Naive thymus-derived CD8-positive, alpha-beta T cell (primary cell): ENCODE measurements at regions not wholly inside any gene's neighbourhood (a gene's known extent, or its start where the extent isn't known, plus 50 kb on each side); places are given as distances from the start of the nearest gene placed in this dataset.
"Not testable (repeated sequence)": the region's sequence is repeated elsewhere in the genome, so short reads cannot be mapped to it uniquely, and the experiment has no call there.

ENCODE experiments used
- ATAC-seq, 2 donors: fragments of 150-1000 bp; cut with Tn5 transposase in 1 of 2; sonication (Bioruptor Pico), chemical (Tn5 transposase) in 1 of 2; 1 replicate in 1 of 2; 2 replicates in 1 of 2; pipeline ENCODE4 v1.10.0; 2021; ENCODE audit warnings: mild to moderate bottlenecking in 2 of 2, moderate library complexity in 2 of 2
- POLR2A ChIA-PET: fragments of 350-600 bp; sonication (Branson Sonifier 250); formaldehyde crosslinking; loops from one replicate; lab custom pipeline; 2021; ENCODE audit warnings: antibody characterized with exemption; lab: Charles Lee
- DNase-seq, 10 donors: peaks; one replicate each; pipeline versions ENCODE4 v3.0.0 to v3.0.0-alpha.2; 2020 to 2022
- H3K27ac Mint-ChIP-seq, 10 donors: one replicate each; pipeline ENCODE4 v1.8.0; 2020 to 2022; ENCODE audit warnings: mild to moderate bottlenecking in 10 of 10, mixed read lengths in 10 of 10, moderate library complexity in 4 of 10, inconsistent platforms in 1 of 10
- H3K27me3 Mint-ChIP-seq, 5 donors: one replicate each; pipeline ENCODE4 v1.8.0; 2021 to 2022; ENCODE audit warnings: mixed read lengths in 5 of 5
- H3K36me3 Mint-ChIP-seq, 3 donors: one replicate each; pipeline ENCODE4 v1.8.0; 2020 to 2022; ENCODE audit warnings: mixed read lengths in 3 of 3, mild to moderate bottlenecking in 2 of 3, inconsistent platforms in 1 of 3
- H3K4me1 Mint-ChIP-seq, 4 donors: one replicate each; pipeline ENCODE4 v1.8.0; 2021 to 2022; ENCODE audit warnings: mixed read lengths in 4 of 4
- H3K4me3 Mint-ChIP-seq, 10 donors: one replicate each; pipeline ENCODE4 v1.8.0; 2020 to 2022; ENCODE audit warnings: mild to moderate bottlenecking in 10 of 10, mixed read lengths in 10 of 10, moderate library complexity in 6 of 10, inconsistent platforms in 1 of 10
- H3K9me3 Mint-ChIP-seq, 9 donors: one replicate each; pipeline ENCODE4 v1.8.0; 2020 to 2022; ENCODE audit warnings: mixed read lengths in 9 of 9, mild to moderate bottlenecking in 3 of 9, inconsistent platforms in 1 of 9, moderate library complexity in 1 of 9

GRCh38 chr15:35196273-35196672 lies 111.2 kb upstream of the NANOGP8 start:
- no peak overlapping the region for H3K27ac Mint-ChIP-seq

GRCh38 chr15:35195649-35196048 lies 110.6 kb upstream of the NANOGP8 start:
- no peak overlapping the region for H3K4me3 Mint-ChIP-seq
- peaks cover 0 to 11% (median 0%) of the 10 kb centered on the region in 5 donors for H3K27me3 Mint-ChIP-seq
- H3K27ac Mint-ChIP-seq = no peak overlapping the region
- peaks cover 0 to 19% (median 8%) of the 10 kb centered on the region in 3 donors for H3K36me3 Mint-ChIP-seq
- DNase-seq (no peak), ATAC-seq (no peak)
- no peaks in the 10 kb centered on the region for H3K4me1 Mint-ChIP-seq
- POLR2A ChIA-PET = no interaction called here
- peaks cover 4 to 22% (median 13%) of the 10 kb centered on the region in 9 donors for H3K9me3 Mint-ChIP-seq

More at GRCh38 chr15:35196273-35196672, 111.2 kb upstream of the NANOGP8 start:
- ATAC-seq (no peak), DNase-seq (no peak)
- Mint-ChIP-seq H3K4me1 (no peaks in the 10 kb centered on the region), H3K27me3 (peaks cover 0 to 10% (median 0%) of the 10 kb centered on the region in 5 donors), H3K36me3 (peaks cover 0 to 14% (median 5%) of the 10 kb centered on the region in 3 donors), H3K9me3 (peaks cover 4 to 18% (median 10%) of the 10 kb centered on the region in 9 donors), H3K4me3 (no peak overlapping the region)
- POLR2A ChIA-PET = no interaction called here

- POLR2A ChIA-PET = no interaction called here
- Mint-ChIP-seq H3K9me3 (peaks cover 8 to 28% (median 19%) of the 10 kb centered on the region in 9 donors), H3K27ac (no peak overlapping the region), H3K27me3 (peaks cover 0 to 14% (median 0%) of the 10 kb centered on the region in 5 donors), H3K4me3 (no peak overlapping the region), H3K36me3 (peaks cover 0 to 25% (median 8%) of the 10 kb centered on the region in 3 donors), H3K4me1 (no peaks in the 10 kb centered on the region)
- DNase-seq = no peak
- no peak for ATAC-seq
Measured at GRCh38 chr15:35195031-35195430, 109.9 kb upstream of the NANOGP8 start.

GRCh38 chr15:35194296-35194695 lies 109.2 kb upstream of the NANOGP8 start:
- Mint-ChIP-seq H3K4me3 (no peak overlapping the region), H3K4me1 (no peaks in the 10 kb centered on the region), H3K27ac (no peak overlapping the region), H3K36me3 (peaks cover 0 to 32% (median 8%) of the 10 kb centered on the region in 3 donors), H3K9me3 (peaks cover 8 to 34% (median 19%) of the 10 kb centered on the region in 9 donors), H3K27me3 (peaks cover 0 to 15% (median 0%) of the 10 kb centered on the region in 5 donors)
- POLR2A ChIA-PET = no interaction called here
- no peak for DNase-seq
- ATAC-seq = no peak

- H3K4me3 Mint-ChIP-seq = no peak overlapping the region
- DNase-seq (no peak), ATAC-seq (no peak)
- no peaks in the 10 kb centered on the region for H3K4me1 Mint-ChIP-seq
- POLR2A ChIA-PET = no interaction called here
- H3K27ac Mint-ChIP-seq = no peak overlapping the region
- H3K27me3 Mint-ChIP-seq = peaks cover 0 to 18% (median 1%) of the 10 kb centered on the region in 5 donors
- peaks cover 8 to 35% (median 19%) of the 10 kb centered on the region in 9 donors for H3K9me3 Mint-ChIP-seq
- peaks cover 0 to 32% (median 14%) of the 10 kb centered on the region in 3 donors for H3K36me3 Mint-ChIP-seq
Measured at GRCh38 chr15:35191783-35192182, 106.7 kb upstream of the NANOGP8 start.

GRCh38 chr15:35186346-35186745 lies 101.3 kb upstream of the NANOGP8 start:
- H3K4me1 Mint-ChIP-seq = no peaks in the 10 kb centered on the region
- ATAC-seq (no peak), DNase-seq (no peak)
- H3K27ac Mint-ChIP-seq = no peak overlapping the region
- H3K4me3 Mint-ChIP-seq = no peak overlapping the region
- H3K27me3 Mint-ChIP-seq = peaks cover 0 to 9% (median 1%) of the 10 kb centered on the region in 5 donors
- H3K36me3 Mint-ChIP-seq = peaks cover 0 to 18% (median 9%) of the 10 kb centered on the region in 3 donors
- H3K9me3 Mint-ChIP-seq = peaks cover 3 to 19% (median 6%) of the 10 kb centered on the region in 9 donors
- POLR2A ChIA-PET = no interaction called here

GRCh38 chr15:35184646-35185045 lies 99.6 kb upstream of the NANOGP8 start:
- no peak for ATAC-seq
- H3K4me3 Mint-ChIP-seq = no peak overlapping the region
- peaks cover 0 to 7% (median 1%) of the 10 kb centered on the region in 5 donors for H3K27me3 Mint-ChIP-seq
- H3K27ac Mint-ChIP-seq = no peak overlapping the region
- POLR2A ChIA-PET = no interaction called here
- no peaks in the 10 kb centered on the region for H3K4me1 Mint-ChIP-seq
- DNase-seq = no peak
- H3K36me3 Mint-ChIP-seq = peaks cover 0 to 5% (median 3%) of the 10 kb centered on the region in 3 donors
- peaks cover 0 to 5% (median 0%) of the 10 kb centered on the region in 9 donors for H3K9me3 Mint-ChIP-seq

GRCh38 chr15:35182841-35183479 lies 97.9 kb upstream of the NANOGP8 start:
- H3K27me3 Mint-ChIP-seq = peaks cover 0 to 4% (median 0%) of the 10 kb centered on the region in 5 donors
- ATAC-seq (no peak), DNase-seq (no peak)
- no peaks in the 10 kb centered on the region for H3K36me3 Mint-ChIP-seq
- no peak overlapping the region for H3K27ac Mint-ChIP-seq
- H3K4me1 Mint-ChIP-seq = no peaks in the 10 kb centered on the region
- H3K9me3 Mint-ChIP-seq = no peaks in the 10 kb centered on the region
- POLR2A ChIA-PET = no interaction called here
- H3K4me3 Mint-ChIP-seq = no peak overlapping the region

- no peak for ATAC-seq
- DNase-seq = no peak
- Mint-ChIP-seq H3K36me3 (no peaks in the 10 kb centered on the region), H3K4me3 (no peak overlapping the region), H3K27me3 (no peaks in the 10 kb centered on the region), H3K4me1 (no peaks in the 10 kb centered on the region), H3K9me3 (no peaks in the 10 kb centered on the region), H3K27ac (peak overlapping the region in 1 of 10 donors; percentile 4)
- POLR2A ChIA-PET = no interaction called here
Measured at GRCh38 chr15:35181538-35181937, 96.4 kb upstream of the NANOGP8 start.

GRCh38 chr15:35179739-35180138 lies 94.6 kb upstream of the NANOGP8 start:
- Mint-ChIP-seq H3K4me1 (no peaks in the 10 kb centered on the region), H3K36me3 (no peaks in the 10 kb centered on the region), H3K27ac (no peak overlapping the region), H3K27me3 (no peaks in the 10 kb centered on the region), H3K9me3 (no peaks in the 10 kb centered on the region), H3K4me3 (no peak overlapping the region)
- ATAC-seq = no peak
- DNase-seq = no peak
- POLR2A ChIA-PET = no interaction called here

- ATAC-seq, H3K4me3 Mint-ChIP-seq, H3K27ac Mint-ChIP-seq, H3K9me3 Mint-ChIP-seq, H3K36me3 Mint-ChIP-seq, H3K27me3 Mint-ChIP-seq, POLR2A ChIA-PET, DNase-seq, H3K4me1 Mint-ChIP-seq: not testable (repeated sequence)
Measured at GRCh38 chr15:35178186-35178585, 93.1 kb upstream of the NANOGP8 start.

GRCh38 chr15:35174948-35175347 lies 89.9 kb upstream of the NANOGP8 start:
- no peaks in the 10 kb centered on the region for H3K4me1 Mint-ChIP-seq
- H3K27ac Mint-ChIP-seq = no peak overlapping the region
- POLR2A ChIA-PET = no interaction called here
- DNase-seq = no peak
- no peaks in the 10 kb centered on the region for H3K27me3 Mint-ChIP-seq
- no peaks in the 10 kb centered on the region for H3K9me3 Mint-ChIP-seq
- H3K4me3 Mint-ChIP-seq = no peak overlapping the region
- no peaks in the 10 kb centered on the region for H3K36me3 Mint-ChIP-seq
- ATAC-seq = no peak

GRCh38 chr15:35173444-35174118 lies 88.5 kb upstream of the NANOGP8 start:
- Mint-ChIP-seq H3K27ac (no peak overlapping the region), H3K27me3 (no peaks in the 10 kb centered on the region), H3K4me1 (no peaks in the 10 kb centered on the region), H3K4me3 (no peak overlapping the region), H3K9me3 (no peaks in the 10 kb centered on the region), H3K36me3 (no peaks in the 10 kb centered on the region)
- ATAC-seq (no peak), DNase-seq (no peak)
- POLR2A ChIA-PET = no interaction called here
